GM12878 (cell line): ENCODE measurements at regions not wholly inside any gene's neighbourhood (a gene's known extent, or its start where the extent isn't known, plus 50 kb on each side); places are given as distances from the start of the nearest gene placed in this dataset.

Source experiments
- ATAC-seq: fragments of 200-7000 bp; cut with Tn5 transposase; 3 replicates; pipeline ENCODE4 v1.9.1; 2020; ENCODE audit warnings: mild to moderate bottlenecking, moderate library complexity
- BruUV-seq: library from RNA; stranded (reverse); fragments of 400-500 nt; replicated peaks from 2 replicates; lab custom pipeline; 2021; lab: Mats Ljungman, UMichigan
- CTCF ChIA-PET: fragments of 300-600 bp; sonication (Branson Sonifier 250); formaldehyde crosslinking; extraction: SDS; loops from one replicate; lab custom pipeline; 2021; ENCODE audit warnings: inconsistent platforms; lab: Yijun Ruan, JAX
- POLR2A ChIA-PET: fragments of 350-600 bp; formaldehyde crosslinking; extraction: SDS; loops from one replicate; lab custom pipeline; 2021; ENCODE audit warnings: inconsistent platforms; lab: Charles Lee
- RAD21 ChIA-PET: fragments of 300-600 bp; sonication (Branson Sonifier 250); formaldehyde crosslinking; loops from one replicate; lab custom pipeline; 2023; ENCODE audit warnings: antibody characterized with exemption; ENCODE audit not compliant: unreplicated experiment; lab: Charles Lee
- SMC1A ChIA-PET: fragments of 300-600 bp; sonication (Branson Sonifier 250); formaldehyde crosslinking; loops from one replicate; lab custom pipeline; 2023; ENCODE audit not compliant: unreplicated experiment, uncharacterized antibody; lab: Charles Lee
- DNase-seq: peaks from one replicate; pipeline ENCODE4 v3.0.0-alpha.2; 2011; ENCODE audit warnings: low read depth, low spot score
- FAIRE-seq: peaks from 3 replicates; lab custom pipeline; 2011; peaks lifted over from hg19 to GRCh38; lab: Jason Lieb, UNC
- H2AFZ ChIP-seq: 2 replicates; pipeline ENCODE4 v1.6.0; 2011; ENCODE audit warnings: low read depth, low read length, control low read depth; ENCODE audit not compliant: control insufficient read depth
- H3K27ac ChIP-seq: 2 replicates; pipeline ENCODE4 v1.5.1; 2011; ENCODE audit warnings: control low read depth; ENCODE audit not compliant: control insufficient read depth, insufficient read depth
- H3K27me3 ChIP-seq, 2 experiments: replicated peaks in 1 of 2; 2 replicates each; pipeline versions ENCODE4 v1.6.0 to v1.6.1; 2011; ENCODE audit warnings: low read length in 1 of 2; ENCODE audit not compliant: control insufficient read depth in 2 of 2, insufficient read depth in 2 of 2
- H3K36me3 ChIP-seq, 2 experiments: 2 replicates each; pipeline ENCODE4 v1.5.1; 2011; ENCODE audit warnings: low read length in 1 of 2; ENCODE audit not compliant: control insufficient read depth in 2 of 2, insufficient read depth in 2 of 2
- H3K4me1 ChIP-seq: 2 replicates; pipeline ENCODE4 v1.6.1; 2011; ENCODE audit warnings: mild to moderate bottlenecking, low read length, moderate library complexity, mixed read lengths; ENCODE audit not compliant: control insufficient read depth, insufficient read depth
- H3K4me2 ChIP-seq: 2 replicates; pipeline ENCODE4 v1.6.0; 2011; ENCODE audit warnings: control low read depth; ENCODE audit not compliant: control insufficient read depth, insufficient read depth
- H3K4me3 ChIP-seq: fragments of 200-600 bp; sonication (generic); 2 replicates; pipeline ENCODE4 v1.5.1; 2016
- H3K79me2 ChIP-seq: 2 replicates; pipeline ENCODE4 v1.6.0; 2011; ENCODE audit warnings: low read length; ENCODE audit not compliant: control insufficient read depth, insufficient read depth
- H3K9ac ChIP-seq: 2 replicates; pipeline ENCODE4 v1.8.0; 2011; ENCODE audit warnings: low read length, control low read depth, mixed read lengths; ENCODE audit not compliant: control insufficient read depth, insufficient read depth
- H3K9me3 ChIP-seq: replicated peaks from 3 replicates; pipeline ENCODE4 v1.5.1; 2011; ENCODE audit warnings: mild to moderate bottlenecking, low read length; ENCODE audit not compliant: control insufficient read depth, insufficient read depth
- H4K20me1 ChIP-seq: 2 replicates; pipeline ENCODE4 v1.6.0; 2011; ENCODE audit not compliant: control insufficient read depth, insufficient read depth
- CBX3 ChIP-seq: fragments of 200-600 bp; sonication (generic); IDR thresholded peaks from 2 replicates; pipeline ENCODE4 v1.6.1; 2016; ENCODE audit warnings: low read depth, borderline replicate concordance
- CHD2 ChIP-seq: IDR thresholded peaks from 2 replicates; pipeline ENCODE4 v1.6.1; 2011; ENCODE audit warnings: low read depth, low read length, improper control_type of control experiment, borderline replicate concordance
- CREM ChIP-seq: IDR thresholded peaks from 2 replicates; pipeline ENCODE4 v1.6.1; 2014; ENCODE audit warnings: antibody characterized with exemption, low read depth
- EZH2 ChIP-seq: IDR thresholded peaks from 2 replicates; pipeline ENCODE4 v1.6.1; 2012; ENCODE audit warnings: low read depth, mild to moderate bottlenecking, control low read depth, inconsistent platforms, low read length, borderline replicate concordance; ENCODE audit not compliant: control insufficient read depth
- STAT1 ChIP-seq: fragments of 450-650 bp; conservative IDR thresholded peaks from 2 replicates; pipeline ENCODE4 v1.6.1; 2014; ENCODE audit warnings: antibody characterized with exemption, mild to moderate bottlenecking
- SUPT20H ChIP-seq: IDR thresholded peaks from 2 replicates; pipeline ENCODE4 v1.6.1; 2011; ENCODE audit warnings: low read depth, mild to moderate bottlenecking, low read length, moderate library complexity, borderline replicate concordance; ENCODE audit not compliant: control insufficient read depth
- TCF12 ChIP-seq: IDR thresholded peaks from 2 replicates; pipeline ENCODE4 v1.6.1; 2011; ENCODE audit warnings: low read depth, mild to moderate bottlenecking, low read length
- WGBS: methylation state at CpG from one replicate; pipeline ENCODE4 v1.1.6; 2016; ENCODE audit warnings: low lambda C conversion rate; ENCODE audit not compliant: insufficient replicate concordance, insufficient coverage; ENCODE audit errors: missing lambda C conversion rate; 5-methylcytosine and 5-hydroxymethylcytosine counted together
- in situ Hi-C: fragments of 300-500 bp; cut with MboI; formaldehyde crosslinking; loops from 9 replicates; pipeline ENCODE4 v1.14.3; 2018; ENCODE audit warnings: mixed read lengths
- intact Hi-C: fragments of 100-400 bp; cut with micrococcal nuclease; formaldehyde crosslinking; loops from one replicate; pipeline ENCODE4 v1.14.2; 2022; ENCODE audit not compliant: unreplicated experiment
- TF ChIP-seq, protein P1 (sequence below): fragments of 150-350 bp; IDR thresholded peaks from 2 replicates; pipeline ENCODE4 v1.6.1; 2016; ENCODE audit warnings: low read depth, low read length
- TF ChIP-seq, protein P2 (sequence below): fragments of 450-650 bp; formaldehyde crosslinking; IDR thresholded peaks from 2 replicates; pipeline ENCODE4 v1.5.0; 2022; ENCODE audit warnings: mild to moderate bottlenecking, missing genetic modification characterization

DNA sequence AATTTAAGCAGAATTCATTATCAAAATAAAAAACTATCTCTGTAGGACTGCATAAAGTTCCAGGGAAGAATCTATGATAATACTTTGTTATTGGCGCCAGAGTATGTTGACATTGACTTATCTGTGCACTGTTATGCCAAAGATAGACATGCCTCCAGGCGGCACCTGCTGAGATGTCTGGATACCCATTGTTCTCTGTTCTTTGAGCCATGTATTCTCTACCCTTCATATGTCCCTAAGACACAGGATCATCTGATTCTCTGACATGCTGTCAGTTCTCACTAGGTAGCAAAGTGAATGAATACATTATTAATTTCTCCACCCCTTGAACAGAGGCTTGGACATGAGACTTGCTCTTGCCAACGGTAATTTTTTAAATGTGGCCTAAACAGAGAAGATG is 517.8 kb upstream of the SLITRK5 start (continued):
- TF ChIP-seq, protein P1, sequence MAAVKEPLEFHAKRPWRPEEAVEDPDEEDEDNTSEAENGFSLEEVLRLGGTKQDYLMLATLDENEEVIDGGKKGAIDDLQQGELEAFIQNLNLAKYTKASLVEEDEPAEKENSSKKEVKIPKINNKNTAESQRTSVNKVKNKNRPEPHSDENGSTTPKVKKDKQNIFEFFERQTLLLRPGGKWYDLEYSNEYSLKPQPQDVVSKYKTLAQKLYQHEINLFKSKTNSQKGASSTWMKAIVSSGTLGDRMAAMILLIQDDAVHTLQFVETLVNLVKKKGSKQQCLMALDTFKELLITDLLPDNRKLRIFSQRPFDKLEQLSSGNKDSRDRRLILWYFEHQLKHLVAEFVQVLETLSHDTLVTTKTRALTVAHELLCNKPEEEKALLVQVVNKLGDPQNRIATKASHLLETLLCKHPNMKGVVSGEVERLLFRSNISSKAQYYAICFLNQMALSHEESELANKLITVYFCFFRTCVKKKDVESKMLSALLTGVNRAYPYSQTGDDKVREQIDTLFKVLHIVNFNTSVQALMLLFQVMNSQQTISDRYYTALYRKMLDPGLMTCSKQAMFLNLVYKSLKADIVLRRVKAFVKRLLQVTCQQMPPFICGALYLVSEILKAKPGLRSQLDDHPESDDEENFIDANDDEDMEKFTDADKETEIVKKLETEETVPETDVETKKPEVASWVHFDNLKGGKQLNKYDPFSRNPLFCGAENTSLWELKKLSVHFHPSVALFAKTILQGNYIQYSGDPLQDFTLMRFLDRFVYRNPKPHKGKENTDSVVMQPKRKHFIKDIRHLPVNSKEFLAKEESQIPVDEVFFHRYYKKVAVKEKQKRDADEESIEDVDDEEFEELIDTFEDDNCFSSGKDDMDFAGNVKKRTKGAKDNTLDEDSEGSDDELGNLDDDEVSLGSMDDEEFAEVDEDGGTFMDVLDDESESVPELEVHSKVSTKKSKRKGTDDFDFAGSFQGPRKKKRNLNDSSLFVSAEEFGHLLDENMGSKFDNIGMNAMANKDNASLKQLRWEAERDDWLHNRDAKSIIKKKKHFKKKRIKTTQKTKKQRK: no peak
- TF ChIP-seq, all 136 proteins: peak for 0

DNA sequence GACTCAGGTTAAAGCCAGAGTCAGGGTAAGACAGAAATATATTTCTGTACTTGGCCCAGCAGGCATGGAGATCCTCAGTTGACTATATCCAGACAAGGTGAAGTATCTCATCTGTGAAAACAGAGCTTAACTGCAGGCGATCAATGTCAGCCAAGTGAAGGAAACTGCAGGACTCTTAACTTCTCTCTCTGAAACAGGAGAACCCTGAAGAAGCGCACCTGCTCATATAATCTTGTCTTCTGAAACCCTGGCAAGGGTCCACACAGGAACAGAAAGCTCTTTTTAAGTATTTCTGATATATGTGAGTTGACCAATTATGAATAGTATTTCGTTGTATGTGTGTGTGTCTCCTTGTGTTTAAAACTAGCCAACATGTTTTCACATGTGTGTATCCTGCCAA is 504.8 kb upstream of the SLITRK5 start:
- in situ Hi-C loops: no loop called here

More for the DNA sequence above, 504.8 kb upstream of the SLITRK5 start:
- ChIA-PET POLR2A (no interaction called here), RAD21 (no interaction called here), SMC1A (no interaction called here), CTCF (no interaction called here)
- no peak for ATAC-seq
- FAIRE-seq: no peak
- Histone ChIP-seq H4K20me1 (no peaks in the 10 kb centered on the region), H3K27me3 (no peaks in the 10 kb centered on the region), H3K9me3 (no peaks in the 10 kb centered on the region), H3K79me2 (no peaks in the 10 kb centered on the region), H3K27ac (no peak overlapping the region), H3K4me1 (no peaks in the 10 kb centered on the region), H3K36me3 (no peaks in the 10 kb centered on the region), H3K4me3 (no peak overlapping the region), H3K4me2 (no peak overlapping the region), H2AFZ (no peak overlapping the region), H3K9ac (no peak overlapping the region)
- 0% methylated on average over 3 of the region's 3 CpGs for WGBS
- DNase-seq: no peak
- TF ChIP-seq, protein P2, sequence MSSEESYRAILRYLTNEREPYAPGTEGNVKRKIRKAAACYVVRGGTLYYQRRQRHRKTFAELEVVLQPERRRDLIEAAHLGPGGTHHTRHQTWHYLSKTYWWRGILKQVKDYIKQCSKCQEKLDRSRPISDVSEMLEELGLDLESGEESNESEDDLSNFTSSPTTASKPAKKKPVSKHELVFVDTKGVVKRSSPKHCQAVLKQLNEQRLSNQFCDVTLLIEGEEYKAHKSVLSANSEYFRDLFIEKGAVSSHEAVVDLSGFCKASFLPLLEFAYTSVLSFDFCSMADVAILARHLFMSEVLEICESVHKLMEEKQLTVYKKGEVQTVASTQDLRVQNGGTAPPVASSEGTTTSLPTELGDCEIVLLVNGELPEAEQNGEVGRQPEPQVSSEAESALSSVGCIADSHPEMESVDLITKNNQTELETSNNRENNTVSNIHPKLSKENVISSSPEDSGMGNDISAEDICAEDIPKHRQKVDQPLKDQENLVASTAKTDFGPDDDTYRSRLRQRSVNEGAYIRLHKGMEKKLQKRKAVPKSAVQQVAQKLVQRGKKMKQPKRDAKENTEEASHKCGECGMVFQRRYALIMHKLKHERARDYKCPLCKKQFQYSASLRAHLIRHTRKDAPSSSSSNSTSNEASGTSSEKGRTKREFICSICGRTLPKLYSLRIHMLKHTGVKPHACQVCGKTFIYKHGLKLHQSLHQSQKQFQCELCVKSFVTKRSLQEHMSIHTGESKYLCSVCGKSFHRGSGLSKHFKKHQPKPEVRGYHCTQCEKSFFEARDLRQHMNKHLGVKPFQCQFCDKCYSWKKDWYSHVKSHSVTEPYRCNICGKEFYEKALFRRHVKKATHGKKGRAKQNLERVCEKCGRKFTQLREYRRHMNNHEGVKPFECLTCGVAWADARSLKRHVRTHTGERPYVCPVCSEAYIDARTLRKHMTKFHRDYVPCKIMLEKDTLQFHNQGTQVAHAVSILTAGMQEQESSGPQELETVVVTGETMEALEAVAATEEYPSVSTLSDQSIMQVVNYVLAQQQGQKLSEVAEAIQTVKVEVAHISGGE (CRISPR knock-in tag): no peak
- TF ChIP-seq STAT1 (no peak), EZH2 (no peak), TCF12 (no peak), SUPT20H (no peak), CBX3 (no peak), CREM (no peak), CHD2 (no peak)
- BruUV-seq: no TSS peak
- intact Hi-C loops: no loop called here
